OCI-LY7 (cell line): ENCODE measurements at regions not wholly inside any gene's neighbourhood (a gene's known extent, or its start where the extent isn't known, plus 50 kb on each side); places are given as distances from the start of the nearest gene placed in this dataset.

Source experiments
- EZH2phosphoT487 ChIP-seq: fragments of 200-600 bp; sonication (generic); IDR thresholded peaks from 2 replicates; pipeline ENCODE4 v1.6.1; 2018; ENCODE audit warnings: low read depth, borderline replicate concordance, mild to moderate bottlenecking, mixed run types, antibody characterized with exemption, low read length, moderate library complexity, mixed read lengths
- TF ChIP-seq, protein P1 (sequence below): fragments of 200-600 bp; sonication (generic); conservative IDR thresholded peaks from 2 replicates; pipeline ENCODE4 v1.5.1; 2014; ENCODE audit warnings: mild to moderate bottlenecking, antibody characterized with exemption, low read length, moderate library complexity, mixed read lengths

- TF ChIP-seq, protein P1, sequence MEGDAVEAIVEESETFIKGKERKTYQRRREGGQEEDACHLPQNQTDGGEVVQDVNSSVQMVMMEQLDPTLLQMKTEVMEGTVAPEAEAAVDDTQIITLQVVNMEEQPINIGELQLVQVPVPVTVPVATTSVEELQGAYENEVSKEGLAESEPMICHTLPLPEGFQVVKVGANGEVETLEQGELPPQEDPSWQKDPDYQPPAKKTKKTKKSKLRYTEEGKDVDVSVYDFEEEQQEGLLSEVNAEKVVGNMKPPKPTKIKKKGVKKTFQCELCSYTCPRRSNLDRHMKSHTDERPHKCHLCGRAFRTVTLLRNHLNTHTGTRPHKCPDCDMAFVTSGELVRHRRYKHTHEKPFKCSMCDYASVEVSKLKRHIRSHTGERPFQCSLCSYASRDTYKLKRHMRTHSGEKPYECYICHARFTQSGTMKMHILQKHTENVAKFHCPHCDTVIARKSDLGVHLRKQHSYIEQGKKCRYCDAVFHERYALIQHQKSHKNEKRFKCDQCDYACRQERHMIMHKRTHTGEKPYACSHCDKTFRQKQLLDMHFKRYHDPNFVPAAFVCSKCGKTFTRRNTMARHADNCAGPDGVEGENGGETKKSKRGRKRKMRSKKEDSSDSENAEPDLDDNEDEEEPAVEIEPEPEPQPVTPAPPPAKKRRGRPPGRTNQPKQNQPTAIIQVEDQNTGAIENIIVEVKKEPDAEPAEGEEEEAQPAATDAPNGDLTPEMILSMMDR = no peak
- no peak for TF ChIP-seq EZH2phosphoT487
These were observed 330.0 kb downstream of the PYDC2 start for GRCh38 chr3:191790934-191791333.
